ENCODE measurements at regions not wholly inside any gene's neighbourhood (a gene's known extent, or its start where the extent isn't known, plus 50 kb on each side); places are given as distances from the start of the nearest gene placed in this dataset.

DNA sequence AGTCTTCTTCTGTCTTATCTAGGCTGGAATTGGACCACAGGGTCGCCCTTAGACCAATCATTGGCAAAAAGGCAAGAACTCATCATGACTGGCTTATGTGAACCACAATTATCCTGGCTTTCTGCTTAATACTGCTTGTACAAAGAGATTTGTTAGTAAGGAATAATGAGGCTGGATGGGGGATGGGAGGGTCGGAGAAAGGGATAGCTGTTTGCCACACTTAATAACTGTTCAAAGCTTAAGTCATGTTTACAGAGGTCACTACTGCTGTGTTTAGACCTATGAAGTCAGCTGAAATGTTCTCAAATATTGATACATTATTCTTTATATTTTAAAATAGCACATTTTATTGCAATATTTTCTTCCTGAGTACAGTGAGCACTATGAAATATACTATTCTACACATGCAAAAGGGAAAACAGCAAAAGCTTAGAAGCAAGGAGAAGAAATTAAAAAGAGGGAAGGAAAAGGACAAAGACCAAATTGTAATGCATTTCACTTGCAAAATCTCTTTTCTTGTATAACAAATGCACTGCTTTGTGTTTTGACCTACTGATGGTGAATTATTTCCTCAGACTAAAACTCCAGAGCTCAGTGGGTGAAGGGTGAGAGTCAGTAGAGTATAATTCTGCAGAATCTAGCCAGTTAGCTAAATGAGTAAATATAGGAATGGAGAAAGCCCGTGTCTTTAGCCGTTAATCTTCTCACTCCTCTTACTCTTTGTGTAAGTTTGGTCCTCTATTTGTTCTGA, 404.9 kb upstream of the ZNF608 start:
- intact Hi-C loops (cut with DNase I) = no loop called here
- 55 to 79% (median 61%) methylated on average over 4 of the region's 4 CpGs for WGBS, 4 donors

DNA sequence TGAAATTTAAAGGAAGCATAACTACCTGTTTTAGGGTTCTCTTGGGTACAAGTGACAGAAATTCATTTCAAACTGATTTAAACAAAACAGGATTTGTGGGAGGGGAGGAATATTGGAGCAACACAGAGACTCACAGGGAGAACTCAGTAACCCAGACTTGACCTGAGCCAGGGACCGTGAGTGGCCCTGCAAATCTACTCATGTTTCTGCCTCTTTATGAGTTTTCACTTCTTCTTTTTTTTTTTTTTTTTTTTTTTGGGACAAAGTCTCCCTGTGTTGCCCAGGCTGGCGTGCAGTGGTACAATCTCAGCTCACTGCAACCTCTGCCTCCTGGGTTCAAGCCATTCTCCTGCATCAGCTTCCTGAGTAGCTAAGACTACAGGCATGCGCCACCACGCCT, 405.6 kb upstream of the ZNF608 start:
- DNase-seq = no peak
- TF ChIP-seq, protein P1, sequence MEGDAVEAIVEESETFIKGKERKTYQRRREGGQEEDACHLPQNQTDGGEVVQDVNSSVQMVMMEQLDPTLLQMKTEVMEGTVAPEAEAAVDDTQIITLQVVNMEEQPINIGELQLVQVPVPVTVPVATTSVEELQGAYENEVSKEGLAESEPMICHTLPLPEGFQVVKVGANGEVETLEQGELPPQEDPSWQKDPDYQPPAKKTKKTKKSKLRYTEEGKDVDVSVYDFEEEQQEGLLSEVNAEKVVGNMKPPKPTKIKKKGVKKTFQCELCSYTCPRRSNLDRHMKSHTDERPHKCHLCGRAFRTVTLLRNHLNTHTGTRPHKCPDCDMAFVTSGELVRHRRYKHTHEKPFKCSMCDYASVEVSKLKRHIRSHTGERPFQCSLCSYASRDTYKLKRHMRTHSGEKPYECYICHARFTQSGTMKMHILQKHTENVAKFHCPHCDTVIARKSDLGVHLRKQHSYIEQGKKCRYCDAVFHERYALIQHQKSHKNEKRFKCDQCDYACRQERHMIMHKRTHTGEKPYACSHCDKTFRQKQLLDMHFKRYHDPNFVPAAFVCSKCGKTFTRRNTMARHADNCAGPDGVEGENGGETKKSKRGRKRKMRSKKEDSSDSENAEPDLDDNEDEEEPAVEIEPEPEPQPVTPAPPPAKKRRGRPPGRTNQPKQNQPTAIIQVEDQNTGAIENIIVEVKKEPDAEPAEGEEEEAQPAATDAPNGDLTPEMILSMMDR (IDR thresholded peaks at IDR 0.05) = no peak
- no peak for TF ChIP-seq POLR2A (IDR thresholded peaks at IDR 0.05)
- Histone ChIP-seq H3K4me1 (replicated peaks in 1 of 2) (no peaks in the 10 kb centered on the region), H3K9me3 (replicated peaks in 1 of 3) (no peaks in the 10 kb centered on the region), H3K27ac (no peak overlapping the region), H3K27me3 (no peaks in the 10 kb centered on the region), H3K4me3 (no peak overlapping the region), H3K36me3 (replicated peaks in 1 of 2) (no peaks in the 10 kb centered on the region)
- 60 to 84% (median 67%) methylated on average over 2 to 4 of the region's 4 CpGs for WGBS, 4 donors
- intact Hi-C loops (cut with DNase I) = no loop called here

More for the DNA sequence above, 404.9 kb upstream of the ZNF608 start:
- no peaks in the 10 kb centered on the region for H3K9me3 ChIP-seq (replicated peaks in 1 of 3)
- no peaks in the 10 kb centered on the region for H3K36me3 ChIP-seq (replicated peaks in 1 of 2)
- H3K4me1 ChIP-seq (replicated peaks in 1 of 2) = no peaks in the 10 kb centered on the region
- no peak overlapping the region for H3K4me3 ChIP-seq
- DNase-seq = no peak
- TF ChIP-seq, protein P1 (IDR thresholded peaks at IDR 0.05) = no peak
- TF ChIP-seq POLR2A (IDR thresholded peaks at IDR 0.05) = no peak
- no peak overlapping the region for H3K27ac ChIP-seq
- no peaks in the 10 kb centered on the region for H3K27me3 ChIP-seq

GRCh38 chr5:125152461-125153189, 406.2 kb upstream of the ZNF608 start:
- TF ChIP-seq POLR2A (IDR thresholded peaks at IDR 0.05) = no peak
- TF ChIP-seq, protein P1 (IDR thresholded peaks at IDR 0.05) = no peak
- no peaks in the 10 kb centered on the region for H3K36me3 ChIP-seq (replicated peaks in 1 of 2)
- H3K27ac ChIP-seq = no peak overlapping the region
- no peaks in the 10 kb centered on the region for H3K27me3 ChIP-seq
- no peak for DNase-seq
- H3K9me3 ChIP-seq (replicated peaks in 1 of 3) = no peaks in the 10 kb centered on the region
- intact Hi-C loops (cut with DNase I) = no loop called here
- WGBS, 4 donors = 88 to 95% (median 90%) methylated on average over 12 to 13 of the region's 13 CpGs
- no peak overlapping the region for H3K4me3 ChIP-seq
- H3K4me1 ChIP-seq (replicated peaks in 1 of 2) = no peaks in the 10 kb centered on the region

GRCh38 chr5:125153231-125153630, 406.8 kb upstream of the ZNF608 start:
- no peak for DNase-seq
- Histone ChIP-seq H3K27ac (no peak overlapping the region), H3K36me3 (replicated peaks in 1 of 2) (no peaks in the 10 kb centered on the region), H3K27me3 (no peaks in the 10 kb centered on the region), H3K4me3 (no peak overlapping the region), H3K4me1 (replicated peaks in 1 of 2) (no peaks in the 10 kb centered on the region), H3K9me3 (replicated peaks in 1 of 3) (no peaks in the 10 kb centered on the region)
- intact Hi-C loops (cut with DNase I) = no loop called here
- TF ChIP-seq, protein P1 (IDR thresholded peaks at IDR 0.05) = no peak
- no peak for TF ChIP-seq POLR2A (IDR thresholded peaks at IDR 0.05)
- WGBS, 4 donors = 45 to 53% (median 47%) methylated on average over 6 of the region's 6 CpGs
